Gastroesophageal sphincter (tissue), 3 donors: ENCODE measurements at regions not wholly inside any gene's neighbourhood (a gene's known extent, or its start where the extent isn't known, plus 50 kb on each side); places are given as distances from the start of the nearest gene placed in this dataset.

Experiments
- CTCF ChIP-seq, 4 experiments: fragments of 200-600 bp in 2 of 4; fragments of 450-650 bp in 2 of 4; sonication (generic) in 1 of 4; IDR thresholded peaks; one replicate each; pipeline ENCODE4 v1.5.1; 2017 to 2019; ENCODE audit warnings: antibody characterized with exemption in 4 of 4, mild to moderate bottlenecking in 2 of 4, moderate library complexity in 2 of 4
- EP300 ChIP-seq: sonication (generic); formaldehyde crosslinking; IDR thresholded peaks from one replicate; pipeline ENCODE4 v1.6.1; 2017; ENCODE audit warnings: antibody characterized with exemption, mild to moderate bottlenecking
- POLR2A ChIP-seq, 2 donors: fragments of 450-650 bp; IDR thresholded peaks; one replicate each; pipeline ENCODE4 v1.6.1; 2017; ENCODE audit warnings: antibody characterized with exemption in 2 of 2, mild to moderate bottlenecking in 2 of 2, moderate library complexity in 1 of 2
- POLR2AphosphoS5 ChIP-seq: sonication (generic); formaldehyde crosslinking; IDR thresholded peaks from one replicate; pipeline ENCODE4 v1.6.1; 2017; ENCODE audit warnings: antibody characterized with exemption

- TF ChIP-seq CTCF (IDR thresholded peaks at IDR 0.05): no peak
- no peak for TF ChIP-seq POLR2A (IDR thresholded peaks at IDR 0.05)
- TF ChIP-seq EP300: no peak
- no peak for TF ChIP-seq POLR2AphosphoS5
Measured at GRCh38 chr3:42028474-42028873, 62.7 kb upstream of the TRAK1 start.
